ENCODE measurements at regions not wholly inside any gene's neighbourhood (a gene's known extent, or its start where the extent isn't known, plus 50 kb on each side); places are given as distances from the start of the nearest gene placed in this dataset.

DNA sequence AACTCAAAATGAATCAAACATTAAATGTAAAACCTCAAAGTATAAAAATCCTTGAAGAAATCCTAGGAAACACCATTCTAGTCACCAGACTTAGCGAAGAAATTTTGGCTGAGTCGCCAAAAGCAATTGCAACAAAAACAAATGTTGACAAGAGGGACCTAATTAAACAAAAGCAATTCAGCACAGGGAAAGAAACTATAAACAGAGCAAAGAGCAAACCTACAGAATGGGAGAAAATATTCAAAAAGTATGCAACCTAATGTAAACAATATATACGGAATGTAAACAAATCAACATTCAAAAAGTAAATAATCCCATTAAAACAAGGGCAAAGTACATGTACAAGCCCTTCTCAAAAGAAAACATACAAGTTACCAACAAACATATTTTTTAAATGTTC, 974.7 kb downstream of the TRAM1L1 start (continued):
- TF ChIP-seq, protein P1, sequence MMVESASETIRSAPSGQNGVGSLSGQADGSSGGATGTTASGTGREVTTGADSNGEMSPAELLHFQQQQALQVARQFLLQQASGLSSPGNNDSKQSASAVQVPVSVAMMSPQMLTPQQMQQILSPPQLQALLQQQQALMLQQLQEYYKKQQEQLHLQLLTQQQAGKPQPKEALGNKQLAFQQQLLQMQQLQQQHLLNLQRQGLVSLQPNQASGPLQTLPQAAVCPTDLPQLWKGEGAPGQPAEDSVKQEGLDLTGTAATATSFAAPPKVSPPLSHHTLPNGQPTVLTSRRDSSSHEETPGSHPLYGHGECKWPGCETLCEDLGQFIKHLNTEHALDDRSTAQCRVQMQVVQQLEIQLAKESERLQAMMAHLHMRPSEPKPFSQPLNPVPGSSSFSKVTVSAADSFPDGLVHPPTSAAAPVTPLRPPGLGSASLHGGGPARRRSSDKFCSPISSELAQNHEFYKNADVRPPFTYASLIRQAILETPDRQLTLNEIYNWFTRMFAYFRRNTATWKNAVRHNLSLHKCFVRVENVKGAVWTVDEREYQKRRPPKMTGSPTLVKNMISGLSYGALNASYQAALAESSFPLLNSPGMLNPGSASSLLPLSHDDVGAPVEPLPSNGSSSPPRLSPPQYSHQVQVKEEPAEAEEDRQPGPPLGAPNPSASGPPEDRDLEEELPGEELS (CRISPR knock-in tag; IDR thresholded peaks at IDR 0.05) = peak; percentile 67; the same call in 1 of the 2 replicates
- TF ChIP-seq, protein P2, sequence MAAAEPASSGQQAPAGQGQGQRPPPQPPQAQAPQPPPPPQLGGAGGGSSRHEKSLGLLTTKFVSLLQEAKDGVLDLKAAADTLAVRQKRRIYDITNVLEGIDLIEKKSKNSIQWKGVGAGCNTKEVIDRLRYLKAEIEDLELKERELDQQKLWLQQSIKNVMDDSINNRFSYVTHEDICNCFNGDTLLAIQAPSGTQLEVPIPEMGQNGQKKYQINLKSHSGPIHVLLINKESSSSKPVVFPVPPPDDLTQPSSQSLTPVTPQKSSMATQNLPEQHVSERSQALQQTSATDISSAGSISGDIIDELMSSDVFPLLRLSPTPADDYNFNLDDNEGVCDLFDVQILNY (CRISPR knock-in tag; conservative IDR thresholded peaks at IDR 0.05) = no peak
- TF ChIP-seq ONECUT2 (CRISPR knock-in tag; IDR thresholded peaks at IDR 0.05) = no peak
- TF ChIP-seq, protein P3, sequence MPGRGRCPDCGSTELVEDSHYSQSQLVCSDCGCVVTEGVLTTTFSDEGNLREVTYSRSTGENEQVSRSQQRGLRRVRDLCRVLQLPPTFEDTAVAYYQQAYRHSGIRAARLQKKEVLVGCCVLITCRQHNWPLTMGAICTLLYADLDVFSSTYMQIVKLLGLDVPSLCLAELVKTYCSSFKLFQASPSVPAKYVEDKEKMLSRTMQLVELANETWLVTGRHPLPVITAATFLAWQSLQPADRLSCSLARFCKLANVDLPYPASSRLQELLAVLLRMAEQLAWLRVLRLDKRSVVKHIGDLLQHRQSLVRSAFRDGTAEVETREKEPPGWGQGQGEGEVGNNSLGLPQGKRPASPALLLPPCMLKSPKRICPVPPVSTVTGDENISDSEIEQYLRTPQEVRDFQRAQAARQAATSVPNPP (CRISPR knock-in tag; IDR thresholded peaks at IDR 0.05) = no peak

DNA sequence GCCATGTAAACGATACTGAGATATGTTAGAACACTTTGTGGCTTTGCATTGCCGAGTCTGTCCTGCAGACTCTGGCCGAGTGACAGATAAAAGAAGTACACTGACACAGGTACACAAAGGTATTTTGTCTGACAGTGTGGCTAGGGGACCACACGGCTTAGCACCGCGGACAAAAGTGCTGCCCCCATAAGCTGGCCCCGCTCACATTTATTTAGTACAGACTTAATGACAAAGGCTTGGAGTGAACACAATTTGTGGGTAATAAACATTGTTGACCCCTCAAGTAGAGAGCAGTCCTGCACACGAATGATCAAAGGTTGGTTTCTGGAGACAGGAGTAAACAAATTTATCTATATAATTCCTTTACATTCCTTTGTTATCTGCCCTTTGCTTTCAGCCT, 976.8 kb downstream of the TRAM1L1 start:
- Histone ChIP-seq H2AFZ (ENCODE audit: low read length) (no peak overlapping the region), H3K9ac (ENCODE audit: insufficient read depth, low read depth, low read length) (no peak overlapping the region), H3K27me3 (ENCODE audit: control insufficient read depth in 1 of 2, insufficient read depth in 2 of 2, low read length in 2 of 2) (no peaks in the 10 kb centered on the region), H3K36me3 (replicated peaks in 1 of 2; ENCODE audit: control insufficient read depth in 1 of 2, insufficient read depth in 2 of 2, low read length in 2 of 2) (no peaks in the 10 kb centered on the region), H3K79me2 (ENCODE audit: insufficient read depth, low read length) (no peaks in the 10 kb centered on the region), H3K4me2 (ENCODE audit: low read depth, low read length) (peak overlapping the region; percentile 37), H3K4me1 (ENCODE audit: insufficient read depth, low read length) (peaks cover 27% of the 10 kb centered on the region), H3K27ac (ENCODE audit: extremely low read length, insufficient read depth, low read length) (no peak overlapping the region), H3K9me3 (ENCODE audit: low read length) (no peaks in the 10 kb centered on the region), H3K4me3 (replicated peaks in 1 of 3; ENCODE audit: insufficient read depth in 1 of 3, low read depth in 2 of 3, low read length in 3 of 3) (no peak overlapping the region), H4K20me1 (ENCODE audit: insufficient read depth, low read length) (no peaks in the 10 kb centered on the region)
- POLR2A ChIA-PET = no interaction called here
- no TSS peak for BruUV-seq (replicated peaks)
- CTCF ChIA-PET (ENCODE audit: low intra/inter-chr PET ratio, low total read pairs) = no interaction called here
- DNase-seq (ENCODE audit: low spot score) = peak; percentile 14
- intact Hi-C loops (cut with micrococcal nuclease; ENCODE audit: unreplicated experiment) (no loop called here), in situ Hi-C loops (cut with HindIII; ENCODE audit: extremely low pct_ligation_motif_present, low pct_unique_long_range_greater_than_20kb) (no loop called here)
- no peak for FAIRE-seq
- ATAC-seq = peak; percentile 76
- WGBS (ENCODE audit: low lambda C conversion rate) = under 1% methylated on average over 7 of the region's 8 CpGs
- TF ChIP-seq HNF4A (CRISPR knock-in tag; IDR thresholded peaks at IDR 0.05) = peak; percentile 36; the same call in 1 of the 2 replicates
- TF ChIP-seq SOX13 (IDR thresholded peaks at IDR 0.05) = no peak
- TF ChIP-seq SOX13 (CRISPR knock-in tag; conservative IDR thresholded peaks at IDR 0.05 in 1 of 2, IDR thresholded peaks at IDR 0.05 in 1 of 2) = peak in 1 of 2 experiments; percentile 42; a peak in 1 of 4 replicates
- TF ChIP-seq, protein P1 (CRISPR knock-in tag; IDR thresholded peaks at IDR 0.05) = peak; percentile 49; the same call in 1 of the 2 replicates
- TF ChIP-seq TBP (CRISPR knock-in tag; IDR thresholded peaks at IDR 0.05) = no peak
- no peak for TF ChIP-seq SOX6 (IDR thresholded peaks at IDR 0.05)
- 0 out of 2 replicates have a peak, but pooled peaks have one; percentile 23 for TF ChIP-seq SOX6 (CRISPR knock-in tag; IDR thresholded peaks at IDR 0.05)

All from HepG2 (cell line).